Mesendoderm (in vitro differentiated cells): ENCODE measurements at regions not wholly inside any gene's neighbourhood (a gene's known extent, or its start where the extent isn't known, plus 50 kb on each side); places are given as distances from the start of the nearest gene placed in this dataset.
A peak's percentile ranks its signal among the peaks of the same experiment; 100 is the strongest.
"Not testable (repeated sequence)": the region's sequence is repeated elsewhere in the genome, so short reads cannot be mapped to it uniquely, and the experiment has no call there.

Source experiments
- DNase-seq: peaks from one replicate; pipeline ENCODE4 v3.0.0; 2013
- H2AK5ac ChIP-seq: 2 replicates; pipeline ENCODE4 v1.6.1; 2013; ENCODE audit warnings: low read length, inconsistent platforms
- H2BK120ac ChIP-seq: 2 replicates; pipeline ENCODE4 v1.6.1; 2013; ENCODE audit warnings: low read depth, mild to moderate bottlenecking, low read length, moderate library complexity, mixed read lengths
- H2BK15ac ChIP-seq: replicated peaks from 2 replicates; pipeline ENCODE4 v1.6.1; 2013; ENCODE audit warnings: low read depth, mild to moderate bottlenecking, moderate library complexity
- H2BK5ac ChIP-seq: 2 replicates; pipeline ENCODE4 v1.6.1; 2013; ENCODE audit warnings: low read length, inconsistent platforms
- H3K18ac ChIP-seq: 2 replicates; pipeline ENCODE4 v1.6.1; 2013; ENCODE audit warnings: mild to moderate bottlenecking, low read length, mixed read lengths
- H3K23ac ChIP-seq: one replicate; pipeline ENCODE4 v1.6.1; 2013; ENCODE audit warnings: low read length
- H3K27ac ChIP-seq: 2 replicates; pipeline ENCODE4 v1.5.1; 2013; ENCODE audit warnings: low read depth, mild to moderate bottlenecking, inconsistent platforms, low read length, moderate library complexity
- H3K27me3 ChIP-seq: 2 replicates; pipeline ENCODE4 v1.6.1; 2013; ENCODE audit warnings: low read length, control low read depth, mild to moderate bottlenecking, inconsistent platforms; ENCODE audit not compliant: insufficient read depth, poor library complexity
- H3K36me3 ChIP-seq: 2 replicates; pipeline ENCODE4 v1.6.1; 2013; ENCODE audit warnings: low read length, inconsistent platforms; ENCODE audit not compliant: control insufficient read depth, insufficient read depth
- H3K4ac ChIP-seq: one replicate; pipeline ENCODE4 v1.6.1; 2013; ENCODE audit warnings: low read depth, mild to moderate bottlenecking, low read length, moderate library complexity
- H3K4me1 ChIP-seq: 2 replicates; pipeline ENCODE4 v1.6.1; 2013; ENCODE audit warnings: low read depth, low read length, inconsistent platforms; ENCODE audit not compliant: control insufficient read depth
- H3K4me2 ChIP-seq: 2 replicates; pipeline ENCODE4 v1.6.1; 2013; ENCODE audit warnings: low read length
- H3K4me3 ChIP-seq: 2 replicates; pipeline ENCODE4 v1.5.1; 2013; ENCODE audit warnings: mild to moderate bottlenecking, low read length
- H3K56ac ChIP-seq: one replicate; pipeline ENCODE4 v1.6.1; 2013; ENCODE audit warnings: low read length
- H3K79me1 ChIP-seq: 2 replicates; pipeline ENCODE4 v1.6.1; 2013; ENCODE audit warnings: low read length, inconsistent platforms
- H3K79me2 ChIP-seq: 2 replicates; pipeline ENCODE4 v1.6.1; 2013; ENCODE audit warnings: mild to moderate bottlenecking, low read length; ENCODE audit not compliant: control insufficient read depth, insufficient read depth
- H3K9ac ChIP-seq: 2 replicates; pipeline ENCODE4 v1.6.1; 2013; ENCODE audit warnings: low read length, inconsistent platforms
- H4K5ac ChIP-seq: one replicate; pipeline ENCODE4 v1.6.1; 2013; ENCODE audit warnings: low read length
- H4K8ac ChIP-seq: one replicate; pipeline ENCODE4 v1.6.1; 2013; ENCODE audit warnings: low read depth, mild to moderate bottlenecking, control low read depth, low read length, moderate library complexity
- WGBS: extraction: QIAGEN DNeasy Blood & Tissue Kit; methylation state at CpG from one replicate; pipeline ENCODE4 v1.1.7; 2013; ENCODE audit warnings: low lambda C conversion rate, missing lambda C conversion rate; ENCODE audit not compliant: insufficient coverage; ENCODE audit errors: extremely low coverage; 5-methylcytosine and 5-hydroxymethylcytosine counted together

- Histone ChIP-seq H2BK15ac (no peak overlapping the region), H4K8ac (no peak overlapping the region), H3K4me3 (no peak overlapping the region), H3K4me1 (no peaks in the 10 kb centered on the region), H4K5ac (no peak overlapping the region), H3K4ac (no peak overlapping the region), H2AK5ac (no peak overlapping the region), H3K79me2 (no peaks in the 10 kb centered on the region), H3K27me3 (no peaks in the 10 kb centered on the region), H3K18ac (no peak overlapping the region), H3K79me1 (no peaks in the 10 kb centered on the region), H3K56ac (no peak overlapping the region), H3K4me2 (no peak overlapping the region), H2BK120ac (no peak overlapping the region), H3K36me3 (no peaks in the 10 kb centered on the region), H3K27ac (no peak overlapping the region), H2BK5ac (no peak overlapping the region), H3K9ac (no peak overlapping the region), H3K23ac (no peak overlapping the region)
- DNase-seq, result no peak
- WGBS, result no CpG with 5 or more reads among the region's 3 CpGs
These were observed 72.6 kb upstream of the CDC42EP3 start for GRCh38 chr2:37744010-37744409.

- not testable (repeated sequence) for H4K8ac ChIP-seq, H2AK5ac ChIP-seq, H3K4me3 ChIP-seq, H3K27ac ChIP-seq, H3K23ac ChIP-seq, H2BK5ac ChIP-seq, H3K56ac ChIP-seq, H3K79me2 ChIP-seq, H3K4me1 ChIP-seq, H3K4me2 ChIP-seq, H3K9ac ChIP-seq, H2BK120ac ChIP-seq, H3K27me3 ChIP-seq, H4K5ac ChIP-seq, H3K18ac ChIP-seq, DNase-seq, H3K4ac ChIP-seq, H2BK15ac ChIP-seq, H3K79me1 ChIP-seq, H3K36me3 ChIP-seq
These were observed 73.5 kb upstream of the CDC42EP3 start for GRCh38 chr2:37744961-37745360.

GRCh38 chr2:37746011-37746410, 74.6 kb upstream of the CDC42EP3 start:
- H3K79me2 ChIP-seq, H3K4me1 ChIP-seq, H4K5ac ChIP-seq, H3K27me3 ChIP-seq, H2BK5ac ChIP-seq, H2BK120ac ChIP-seq, H3K79me1 ChIP-seq, H3K23ac ChIP-seq, H4K8ac ChIP-seq, H3K56ac ChIP-seq, H2BK15ac ChIP-seq, H3K9ac ChIP-seq, H3K4me2 ChIP-seq, DNase-seq, H3K36me3 ChIP-seq, H3K4ac ChIP-seq, H2AK5ac ChIP-seq, H3K27ac ChIP-seq, H3K4me3 ChIP-seq, H3K18ac ChIP-seq: not testable (repeated sequence)
- no CpG with 5 or more reads among the region's 1 CpG for WGBS

- no peaks in the 10 kb centered on the region for H3K36me3 ChIP-seq
- no peak overlapping the region for H3K27ac ChIP-seq
- DNase-seq, result no peak
- H3K23ac ChIP-seq, result no peak overlapping the region
- H3K79me1 ChIP-seq, result no peaks in the 10 kb centered on the region
- no peak overlapping the region for H3K18ac ChIP-seq
- no peak overlapping the region for H2AK5ac ChIP-seq
- no peaks in the 10 kb centered on the region for H3K79me2 ChIP-seq
- no peak overlapping the region for H3K9ac ChIP-seq
- no peak overlapping the region for H2BK5ac ChIP-seq
- no peaks in the 10 kb centered on the region for H3K27me3 ChIP-seq
- no peak overlapping the region for H3K56ac ChIP-seq
- no peak overlapping the region for H3K4me3 ChIP-seq
- WGBS, result no CpG with 5 or more reads among the region's 3 CpGs
- no peaks in the 10 kb centered on the region for H3K4me1 ChIP-seq
- no peak overlapping the region for H3K4ac ChIP-seq
- no peak overlapping the region for H4K8ac ChIP-seq
- H2BK120ac ChIP-seq, result no peak overlapping the region
- H2BK15ac ChIP-seq, result no peak overlapping the region
- no peak overlapping the region for H3K4me2 ChIP-seq
- no peak overlapping the region for H4K5ac ChIP-seq
These were observed 75.4 kb upstream of the CDC42EP3 start for GRCh38 chr2:37746883-37747282.

GRCh38 chr2:37748541-37748940, 77.1 kb upstream of the CDC42EP3 start:
- WGBS, result no CpG with 5 or more reads among the region's 4 CpGs
- Histone ChIP-seq H2BK5ac (no peak overlapping the region), H3K56ac (no peak overlapping the region)

GRCh38 chr2:37750286-37750685, 78.8 kb upstream of the CDC42EP3 start:
- not testable (repeated sequence) for H2BK120ac ChIP-seq, H3K56ac ChIP-seq, H3K18ac ChIP-seq, H3K4me1 ChIP-seq, H3K27ac ChIP-seq, H3K23ac ChIP-seq, H3K27me3 ChIP-seq, H3K79me1 ChIP-seq, H3K9ac ChIP-seq, H4K8ac ChIP-seq, H2AK5ac ChIP-seq, H4K5ac ChIP-seq, H3K36me3 ChIP-seq, H3K4me2 ChIP-seq, H3K79me2 ChIP-seq, H2BK15ac ChIP-seq, H2BK5ac ChIP-seq, H3K4ac ChIP-seq, H3K4me3 ChIP-seq
- DNase-seq, result peak; percentile 23

More at GRCh38 chr2:37748541-37748940, 77.1 kb upstream of the CDC42EP3 start:
- Histone ChIP-seq H4K5ac (no peak overlapping the region), H3K4ac (no peak overlapping the region), H3K4me3 (no peak overlapping the region), H3K23ac (no peak overlapping the region), H3K18ac (no peak overlapping the region), H3K4me1 (no peaks in the 10 kb centered on the region), H2BK120ac (no peak overlapping the region), H3K79me1 (no peaks in the 10 kb centered on the region), H2AK5ac (no peak overlapping the region), H3K79me2 (no peaks in the 10 kb centered on the region), H3K4me2 (no peak overlapping the region), H2BK15ac (no peak overlapping the region), H3K36me3 (no peaks in the 10 kb centered on the region), H4K8ac (no peak overlapping the region), H3K9ac (no peak overlapping the region), H3K27me3 (no peaks in the 10 kb centered on the region), H3K27ac (no peak overlapping the region)
- no peak for DNase-seq
